ENCODE measurements at regions not wholly inside any gene's neighbourhood (a gene's known extent, or its start where the extent isn't known, plus 50 kb on each side); places are given as distances from the start of the nearest gene placed in this dataset.

DNA sequence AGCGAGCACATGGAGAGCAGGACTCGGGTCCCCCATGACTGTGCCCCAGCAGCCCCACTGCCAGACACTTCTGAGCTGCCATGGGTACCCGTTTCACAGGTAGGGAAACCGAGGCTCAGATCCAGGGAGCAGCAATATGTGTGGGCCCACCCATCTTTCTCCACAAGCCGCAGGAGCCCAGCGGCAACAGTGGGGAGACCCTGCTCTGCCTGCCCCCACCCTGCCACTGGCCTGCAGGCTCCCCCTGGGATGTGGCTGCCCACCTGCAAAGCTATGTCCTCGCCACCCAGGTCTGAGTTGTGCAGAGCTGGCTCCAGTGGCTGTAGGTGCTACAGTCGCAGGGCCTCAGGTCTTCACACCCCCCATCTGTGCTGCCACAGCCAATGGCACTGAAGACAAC lies 50.6 kb upstream of the C1QTNF9B start:
- Histone ChIP-seq H3K27ac (ENCODE audit: low read length) (no peak overlapping the region), H3K4me3 (ENCODE audit: low read depth in 1 of 2, low read length in 2 of 2) (no peak overlapping the region), H3K4me1 (ENCODE audit: control insufficient read depth in 1 of 2, insufficient read depth in 2 of 2, low read length in 2 of 2) (no peaks in the 10 kb centered on the region), H3K27me3 (ENCODE audit: low read depth, low read length) (peaks cover 4% of the 10 kb centered on the region), H3K9me3 (ENCODE audit: control insufficient read depth in 1 of 2, low read length in 2 of 2) (no peaks in the 10 kb centered on the region), H3K36me3 (ENCODE audit: control insufficient read depth in 1 of 2, insufficient read depth in 2 of 2, low read length in 2 of 2) (no peaks in the 10 kb centered on the region)

DNA sequence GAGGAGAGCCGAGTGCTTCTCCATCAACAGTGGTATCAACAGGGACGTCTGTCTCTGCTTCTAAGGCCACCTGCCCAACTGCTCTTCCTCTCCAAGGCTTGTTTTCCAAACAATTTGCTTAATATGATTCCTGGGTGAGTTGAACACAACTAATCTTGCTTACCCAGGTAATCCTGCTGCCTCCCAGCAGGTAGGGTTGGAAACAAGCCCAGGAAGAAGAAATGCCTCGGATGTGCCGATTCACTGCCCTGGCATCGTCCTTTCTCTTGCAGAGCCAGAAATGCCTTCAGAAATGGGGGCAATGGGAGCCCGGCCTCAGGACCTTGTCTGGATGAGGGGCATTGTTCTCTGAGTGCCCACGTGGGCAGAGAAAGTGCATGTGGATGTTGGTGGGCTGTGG lies 51.9 kb upstream of the C1QTNF9B start:
- Histone ChIP-seq H3K27me3 (ENCODE audit: low read depth, low read length) (peaks cover 4% of the 10 kb centered on the region), H3K4me1 (ENCODE audit: control insufficient read depth in 1 of 2, insufficient read depth in 2 of 2, low read length in 2 of 2) (no peaks in the 10 kb centered on the region), H3K4me3 (ENCODE audit: low read depth in 1 of 2, low read length in 2 of 2) (no peak overlapping the region), H3K27ac (ENCODE audit: low read length) (no peak overlapping the region), H3K9me3 (ENCODE audit: control insufficient read depth in 1 of 2, low read length in 2 of 2) (no peaks in the 10 kb centered on the region), H3K36me3 (ENCODE audit: control insufficient read depth in 1 of 2, insufficient read depth in 2 of 2, low read length in 2 of 2) (no peaks in the 10 kb centered on the region)

DNA sequence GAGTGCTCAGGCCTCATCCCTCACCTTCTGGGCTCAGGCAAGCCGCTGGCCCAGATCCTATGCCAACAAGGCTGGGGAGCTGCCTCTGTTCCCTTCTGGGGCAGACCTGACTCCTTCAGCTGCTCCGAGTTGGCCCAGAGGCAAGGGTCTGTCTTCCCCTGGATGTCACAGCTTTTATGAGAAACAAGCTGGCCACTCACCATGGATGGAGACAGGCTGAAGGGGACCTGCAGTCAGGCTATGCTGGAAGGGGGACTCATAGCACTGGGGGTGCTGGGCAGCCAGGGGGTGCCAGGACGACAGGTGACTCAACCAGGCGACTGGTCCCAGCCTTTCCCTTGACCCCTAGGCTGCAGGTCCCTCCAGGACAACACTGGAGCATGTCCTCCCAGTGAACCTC lies 52.4 kb upstream of the C1QTNF9B start:
- Histone ChIP-seq H3K4me3 (ENCODE audit: low read depth in 1 of 2, low read length in 2 of 2) (no peak overlapping the region), H3K27ac (ENCODE audit: low read length) (no peak overlapping the region), H3K4me1 (ENCODE audit: control insufficient read depth in 1 of 2, insufficient read depth in 2 of 2, low read length in 2 of 2) (no peaks in the 10 kb centered on the region), H3K9me3 (ENCODE audit: control insufficient read depth in 1 of 2, low read length in 2 of 2) (no peaks in the 10 kb centered on the region), H3K27me3 (ENCODE audit: low read depth, low read length) (peaks cover 4% of the 10 kb centered on the region), H3K36me3 (ENCODE audit: control insufficient read depth in 1 of 2, insufficient read depth in 2 of 2, low read length in 2 of 2) (no peaks in the 10 kb centered on the region)

DNA sequence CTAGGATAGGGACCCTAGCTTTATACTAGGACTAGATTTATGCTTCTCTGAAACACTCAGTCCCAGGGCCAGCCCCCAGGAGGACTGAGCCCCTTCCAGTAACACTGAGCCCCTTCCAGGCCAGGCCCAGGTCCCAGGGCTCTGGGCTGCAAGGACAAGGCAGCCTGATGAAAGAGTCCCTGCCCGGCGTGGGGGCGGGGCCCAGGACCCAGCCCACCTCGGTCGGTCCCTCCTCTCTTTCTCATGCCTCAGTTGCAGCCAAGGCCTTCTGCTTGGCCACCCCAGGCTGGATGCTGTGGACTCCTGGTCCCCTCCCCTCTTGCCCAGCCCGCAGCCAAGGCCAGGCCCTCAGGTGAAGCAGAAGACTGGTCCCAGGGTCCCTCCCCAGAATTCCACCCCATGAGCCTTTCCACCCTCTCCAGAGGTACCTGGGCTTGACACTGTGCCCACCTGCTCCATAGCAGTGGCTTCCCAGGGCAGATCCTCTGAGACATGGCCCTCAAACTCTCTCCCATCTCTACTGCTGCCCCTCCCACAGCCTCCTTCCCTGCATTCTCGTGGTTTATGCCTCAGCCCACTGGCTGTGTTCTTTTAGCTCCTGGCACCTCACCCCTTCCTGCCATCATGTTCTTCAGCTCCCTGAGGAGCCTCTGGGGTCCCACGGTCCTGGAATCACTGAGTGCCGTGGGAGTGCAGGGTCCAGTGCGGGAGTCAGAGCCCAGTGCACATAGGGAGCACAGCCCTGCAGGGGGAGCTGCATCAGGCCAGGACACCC lies 53.6 kb upstream of the C1QTNF9B start:
- no peak overlapping the region for H3K4me3 ChIP-seq (ENCODE audit: low read depth in 1 of 2, low read length in 2 of 2)
- H3K27me3 ChIP-seq (ENCODE audit: low read depth, low read length): peaks cover 4% of the 10 kb centered on the region
- no peaks in the 10 kb centered on the region for H3K36me3 ChIP-seq (ENCODE audit: control insufficient read depth in 1 of 2, insufficient read depth in 2 of 2, low read length in 2 of 2)

DNA sequence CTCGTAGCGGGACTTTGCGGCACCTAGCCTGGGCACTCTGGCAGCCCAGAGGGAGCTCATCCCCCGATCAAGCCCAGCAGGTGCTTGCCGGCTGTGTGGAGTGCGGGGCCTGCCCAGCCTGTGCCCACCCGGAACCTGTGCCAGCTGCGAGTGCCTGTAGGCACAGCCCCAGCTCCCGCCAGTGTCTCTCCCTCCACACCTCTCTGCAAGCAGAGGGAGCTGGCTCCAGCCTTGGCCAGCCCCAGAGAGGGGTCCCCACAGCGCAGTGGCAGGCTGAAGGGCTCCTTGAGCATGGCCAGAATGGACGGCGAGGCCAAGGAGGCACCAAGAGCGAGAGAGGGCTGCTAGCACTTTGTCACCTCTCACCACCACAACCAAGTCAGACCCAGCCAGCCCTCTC lies 55.5 kb upstream of the C1QTNF9B start:
- no peak overlapping the region for H3K4me3 ChIP-seq (ENCODE audit: low read depth in 1 of 2, low read length in 2 of 2)
- H3K27ac ChIP-seq (ENCODE audit: low read length): no peak overlapping the region
- H3K27me3 ChIP-seq (ENCODE audit: low read depth, low read length): no peaks in the 10 kb centered on the region
- H3K4me1 ChIP-seq (ENCODE audit: control insufficient read depth in 1 of 2, insufficient read depth in 2 of 2, low read length in 2 of 2): no peaks in the 10 kb centered on the region
- H3K9me3 ChIP-seq (ENCODE audit: control insufficient read depth in 1 of 2, low read length in 2 of 2): no peaks in the 10 kb centered on the region
- no peaks in the 10 kb centered on the region for H3K36me3 ChIP-seq (ENCODE audit: control insufficient read depth in 1 of 2, insufficient read depth in 2 of 2, low read length in 2 of 2)

More for the DNA sequence above, 53.6 kb upstream of the C1QTNF9B start:
- no peak overlapping the region for H3K27ac ChIP-seq (ENCODE audit: low read length)
- no peaks in the 10 kb centered on the region for H3K9me3 ChIP-seq (ENCODE audit: control insufficient read depth in 1 of 2, low read length in 2 of 2)
- no peaks in the 10 kb centered on the region for H3K4me1 ChIP-seq (ENCODE audit: control insufficient read depth in 1 of 2, insufficient read depth in 2 of 2, low read length in 2 of 2)

DNA sequence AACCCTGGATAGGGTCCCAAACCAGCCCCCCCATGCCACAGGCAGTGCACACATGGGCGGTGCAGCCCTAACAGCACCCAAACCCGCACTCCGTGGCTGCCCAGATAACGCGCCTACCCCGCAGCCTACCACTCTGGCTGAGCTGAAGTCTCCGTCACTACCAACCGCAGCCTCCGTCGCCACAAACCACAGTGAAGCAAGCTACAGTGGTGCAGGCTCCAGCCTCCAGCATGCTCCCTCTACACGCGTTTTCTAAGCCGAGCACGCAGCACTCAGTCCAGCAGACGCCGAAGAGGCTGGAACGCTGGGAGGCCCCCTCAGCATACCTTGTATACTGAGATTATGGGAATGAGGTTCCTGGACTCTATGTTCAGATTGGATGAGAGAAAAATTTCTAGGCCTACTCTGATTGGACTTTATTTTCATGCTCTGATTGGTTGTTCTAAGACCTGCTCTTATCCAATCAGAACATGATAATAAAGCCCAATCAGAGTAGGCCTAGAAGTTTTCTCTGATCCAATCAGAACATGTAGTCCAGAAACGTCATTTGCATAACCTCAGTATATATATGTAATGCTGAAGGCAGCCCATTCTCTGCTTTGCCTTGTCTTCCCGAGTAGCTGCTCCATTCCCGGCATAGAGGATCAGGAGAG lies 56.7 kb upstream of the C1QTNF9B start:
- no peaks in the 10 kb centered on the region for H3K36me3 ChIP-seq (ENCODE audit: control insufficient read depth in 1 of 2, insufficient read depth in 2 of 2, low read length in 2 of 2)
- no peaks in the 10 kb centered on the region for H3K9me3 ChIP-seq (ENCODE audit: control insufficient read depth in 1 of 2, low read length in 2 of 2)
- no peak overlapping the region for H3K27ac ChIP-seq (ENCODE audit: low read length)
- H3K4me3 ChIP-seq (ENCODE audit: low read depth in 1 of 2, low read length in 2 of 2): no peak overlapping the region
- H3K27me3 ChIP-seq (ENCODE audit: low read depth, low read length): no peaks in the 10 kb centered on the region
- H3K4me1 ChIP-seq (ENCODE audit: control insufficient read depth in 1 of 2, insufficient read depth in 2 of 2, low read length in 2 of 2): no peaks in the 10 kb centered on the region

DNA sequence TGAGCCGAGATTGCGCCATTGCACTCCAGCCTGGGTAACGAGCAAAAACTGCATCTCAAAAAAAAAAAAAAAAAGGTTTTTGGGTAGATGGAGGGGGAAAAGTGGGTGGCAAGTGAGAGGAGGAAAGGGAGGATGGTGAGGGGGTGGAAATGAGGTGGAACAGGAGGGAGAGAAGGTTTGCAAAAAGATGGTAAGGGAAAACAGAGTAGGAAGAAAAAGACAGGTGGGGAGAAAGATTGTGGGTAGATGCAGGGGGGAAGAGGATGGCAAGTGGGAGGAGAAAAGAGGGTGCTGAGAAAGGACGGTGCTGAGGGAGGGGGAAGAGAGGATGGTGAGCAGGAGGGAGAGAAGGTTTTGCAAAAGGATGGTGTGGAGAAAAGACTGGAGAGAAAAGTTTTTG lies 57.8 kb upstream of the C1QTNF9B start:
- no peaks in the 10 kb centered on the region for H3K9me3 ChIP-seq (ENCODE audit: control insufficient read depth in 1 of 2, low read length in 2 of 2)
- no peak overlapping the region for H3K27ac ChIP-seq (ENCODE audit: low read length)

DNA sequence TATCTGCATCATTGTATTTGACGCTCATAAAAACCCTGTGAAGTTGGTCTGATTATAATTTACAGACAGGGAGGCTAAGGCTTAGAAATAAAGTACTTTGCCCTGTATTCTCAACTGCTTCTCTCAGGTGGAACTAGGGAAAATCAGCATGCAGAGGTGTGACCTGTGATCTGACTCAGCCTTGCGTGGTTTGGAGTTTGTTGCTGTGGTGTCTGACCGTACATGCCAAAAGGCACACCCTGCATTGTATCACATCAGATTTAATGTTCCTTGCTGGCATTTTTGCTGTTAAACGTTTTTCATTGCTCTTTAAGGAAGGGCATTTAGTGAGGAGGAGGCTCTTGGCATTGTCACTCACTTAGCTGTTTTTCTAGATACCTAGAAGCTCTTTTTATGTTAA lies 58.8 kb upstream of the C1QTNF9B start:
- H3K27me3 ChIP-seq (ENCODE audit: low read depth, low read length): no peaks in the 10 kb centered on the region
- H3K9me3 ChIP-seq (ENCODE audit: control insufficient read depth in 1 of 2, low read length in 2 of 2): no peaks in the 10 kb centered on the region
- H3K4me3 ChIP-seq (ENCODE audit: low read depth in 1 of 2, low read length in 2 of 2): no peak overlapping the region
- H3K4me1 ChIP-seq (ENCODE audit: control insufficient read depth in 1 of 2, insufficient read depth in 2 of 2, low read length in 2 of 2): no peaks in the 10 kb centered on the region
- no peak overlapping the region for H3K27ac ChIP-seq (ENCODE audit: low read length)
- no peaks in the 10 kb centered on the region for H3K36me3 ChIP-seq (ENCODE audit: control insufficient read depth in 1 of 2, insufficient read depth in 2 of 2, low read length in 2 of 2)

More for the DNA sequence above, 57.8 kb upstream of the C1QTNF9B start:
- no peaks in the 10 kb centered on the region for H3K27me3 ChIP-seq (ENCODE audit: low read depth, low read length)
- no peaks in the 10 kb centered on the region for H3K36me3 ChIP-seq (ENCODE audit: control insufficient read depth in 1 of 2, insufficient read depth in 2 of 2, low read length in 2 of 2)
- H3K4me1 ChIP-seq (ENCODE audit: control insufficient read depth in 1 of 2, insufficient read depth in 2 of 2, low read length in 2 of 2): no peaks in the 10 kb centered on the region
- H3K4me3 ChIP-seq (ENCODE audit: low read depth in 1 of 2, low read length in 2 of 2): no peak overlapping the region

DNA sequence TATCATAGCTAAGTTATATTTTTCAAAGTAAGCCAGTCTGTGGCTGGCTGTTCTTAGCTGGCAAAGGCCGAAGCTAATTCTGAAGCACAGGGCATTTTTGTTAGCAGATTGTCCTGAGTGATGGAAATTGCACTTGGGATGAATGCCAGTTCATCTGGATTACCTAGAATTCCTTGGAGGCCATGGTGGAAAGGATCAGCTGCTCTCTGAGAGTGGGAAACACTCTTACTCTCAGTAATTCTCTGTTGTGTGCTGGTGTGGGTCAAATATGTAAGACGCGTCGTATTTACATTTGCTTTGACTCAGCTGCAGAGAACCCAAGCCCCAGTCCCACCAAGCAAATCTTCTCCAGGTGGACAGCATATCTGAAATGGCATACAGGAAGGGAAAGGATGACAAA lies 60.7 kb upstream of the C1QTNF9B start:
- Histone ChIP-seq H3K27me3 (ENCODE audit: low read depth, low read length) (no peaks in the 10 kb centered on the region), H3K4me1 (ENCODE audit: control insufficient read depth in 1 of 2, insufficient read depth in 2 of 2, low read length in 2 of 2) (no peaks in the 10 kb centered on the region), H3K9me3 (ENCODE audit: control insufficient read depth in 1 of 2, low read length in 2 of 2) (no peaks in the 10 kb centered on the region), H3K36me3 (ENCODE audit: control insufficient read depth in 1 of 2, insufficient read depth in 2 of 2, low read length in 2 of 2) (no peaks in the 10 kb centered on the region), H3K4me3 (ENCODE audit: low read depth in 1 of 2, low read length in 2 of 2) (no peak overlapping the region), H3K27ac (ENCODE audit: low read length) (no peak overlapping the region)

DNA sequence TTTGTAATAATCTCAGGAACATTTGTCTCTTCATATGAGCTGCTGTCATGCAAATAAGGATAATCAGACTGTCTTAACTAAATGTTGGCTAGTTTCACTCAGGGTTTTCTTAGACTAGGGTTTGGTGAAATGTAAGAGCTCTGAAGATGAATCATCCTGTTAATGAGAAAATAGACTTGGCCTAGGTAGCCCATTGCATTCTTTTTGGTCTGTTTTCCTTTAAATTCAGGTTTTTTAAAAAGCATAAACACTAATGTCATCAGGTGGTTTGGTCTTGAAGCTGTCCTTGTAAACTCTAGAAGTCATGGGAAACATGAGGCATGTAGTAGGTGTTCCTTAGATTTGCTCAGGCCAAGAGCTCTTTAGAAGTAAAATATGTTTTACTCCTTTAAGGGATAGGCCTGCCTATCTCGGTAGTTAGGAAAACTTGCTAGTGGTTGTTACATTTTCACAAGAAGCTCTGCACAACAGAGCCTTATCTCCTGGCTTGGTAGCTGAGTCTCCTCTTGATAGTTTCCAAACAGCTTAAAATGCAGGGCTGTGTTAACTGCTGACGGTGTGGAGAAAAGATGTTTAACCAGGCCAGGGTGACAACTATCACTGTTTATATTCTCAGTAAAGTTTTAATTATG lies 62.0 kb upstream of the C1QTNF9B start:
- Histone ChIP-seq H3K4me1 (ENCODE audit: control insufficient read depth in 1 of 2, insufficient read depth in 2 of 2, low read length in 2 of 2) (no peaks in the 10 kb centered on the region), H3K36me3 (ENCODE audit: control insufficient read depth in 1 of 2, insufficient read depth in 2 of 2, low read length in 2 of 2) (no peaks in the 10 kb centered on the region), H3K27ac (ENCODE audit: low read length) (no peak overlapping the region), H3K9me3 (ENCODE audit: control insufficient read depth in 1 of 2, low read length in 2 of 2) (no peaks in the 10 kb centered on the region), H3K4me3 (ENCODE audit: low read depth in 1 of 2, low read length in 2 of 2) (no peak overlapping the region), H3K27me3 (ENCODE audit: low read depth, low read length) (no peaks in the 10 kb centered on the region)

DNA sequence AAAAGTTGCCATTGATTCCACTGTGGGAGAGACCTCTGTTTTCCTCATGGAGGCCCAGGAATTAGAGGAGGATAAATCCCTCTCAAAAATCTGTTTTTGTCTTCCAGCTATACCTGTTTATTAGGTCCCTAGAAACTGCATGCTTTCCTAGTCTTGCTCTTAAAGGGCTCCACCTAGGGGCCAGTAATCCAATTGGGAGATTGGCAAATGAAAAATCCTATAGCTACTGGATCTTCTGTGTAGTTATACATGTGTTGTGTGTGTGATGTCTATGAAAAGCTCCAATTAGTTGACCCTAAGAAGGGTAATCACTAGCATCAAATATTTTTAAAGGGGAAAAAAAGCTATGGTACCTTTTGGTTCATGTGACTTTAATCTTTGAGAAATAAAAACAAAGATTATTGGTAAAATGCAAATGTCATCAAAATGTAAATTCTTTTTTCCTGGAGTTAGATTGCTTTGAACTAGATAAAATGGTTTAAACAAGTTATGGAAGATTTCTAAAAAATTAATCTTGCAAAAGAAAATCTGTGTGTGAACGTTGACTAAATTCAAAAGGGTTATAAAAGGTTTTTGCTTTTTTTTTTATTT lies 63.4 kb upstream of the C1QTNF9B start:
- no peaks in the 10 kb centered on the region for H3K9me3 ChIP-seq (ENCODE audit: control insufficient read depth in 1 of 2, low read length in 2 of 2)
- H3K4me3 ChIP-seq (ENCODE audit: low read depth in 1 of 2, low read length in 2 of 2): no peak overlapping the region
- no peaks in the 10 kb centered on the region for H3K4me1 ChIP-seq (ENCODE audit: control insufficient read depth in 1 of 2, insufficient read depth in 2 of 2, low read length in 2 of 2)
- no peaks in the 10 kb centered on the region for H3K36me3 ChIP-seq (ENCODE audit: control insufficient read depth in 1 of 2, insufficient read depth in 2 of 2, low read length in 2 of 2)
- H3K27ac ChIP-seq (ENCODE audit: low read length): no peak overlapping the region
- no peaks in the 10 kb centered on the region for H3K27me3 ChIP-seq (ENCODE audit: low read depth, low read length)
